ENCODE measurements at regions not wholly inside any gene's neighbourhood (a gene's known extent, or its start where the extent isn't known, plus 50 kb on each side); places are given as distances from the start of the nearest gene placed in this dataset.

DNA sequence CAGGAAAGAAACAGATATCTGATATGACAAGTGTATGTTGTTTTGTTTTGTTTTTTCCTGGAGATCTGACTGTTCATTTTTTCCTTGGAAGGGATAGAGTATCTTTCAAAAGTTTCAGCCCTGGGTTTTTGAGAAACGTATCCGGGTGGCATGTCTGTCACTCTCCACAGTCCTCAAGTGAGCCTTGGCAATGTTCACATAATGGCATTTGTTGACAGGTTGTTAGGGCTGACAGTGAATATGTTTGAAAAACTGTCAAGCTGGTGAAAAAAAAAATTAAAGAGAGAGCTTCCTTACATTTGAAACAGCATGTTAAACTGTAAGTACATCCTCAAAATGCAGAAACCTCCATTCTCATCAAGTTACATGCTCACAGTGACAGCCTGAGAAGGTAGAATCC lies 113.0 kb upstream of the DYNLRB2 start:
- peaks cover 81% of the 10 kb centered on the region for H3K27me3 ChIP-seq
- no peaks in the 10 kb centered on the region for H3K4me1 ChIP-seq (ENCODE audit: low read depth)
- H3K27ac ChIP-seq = no peak overlapping the region
- no peaks in the 10 kb centered on the region for H3K9me3 ChIP-seq (ENCODE audit: low read depth)
- H3K4me3 ChIP-seq = no peak overlapping the region
- TF ChIP-seq, protein P1, sequence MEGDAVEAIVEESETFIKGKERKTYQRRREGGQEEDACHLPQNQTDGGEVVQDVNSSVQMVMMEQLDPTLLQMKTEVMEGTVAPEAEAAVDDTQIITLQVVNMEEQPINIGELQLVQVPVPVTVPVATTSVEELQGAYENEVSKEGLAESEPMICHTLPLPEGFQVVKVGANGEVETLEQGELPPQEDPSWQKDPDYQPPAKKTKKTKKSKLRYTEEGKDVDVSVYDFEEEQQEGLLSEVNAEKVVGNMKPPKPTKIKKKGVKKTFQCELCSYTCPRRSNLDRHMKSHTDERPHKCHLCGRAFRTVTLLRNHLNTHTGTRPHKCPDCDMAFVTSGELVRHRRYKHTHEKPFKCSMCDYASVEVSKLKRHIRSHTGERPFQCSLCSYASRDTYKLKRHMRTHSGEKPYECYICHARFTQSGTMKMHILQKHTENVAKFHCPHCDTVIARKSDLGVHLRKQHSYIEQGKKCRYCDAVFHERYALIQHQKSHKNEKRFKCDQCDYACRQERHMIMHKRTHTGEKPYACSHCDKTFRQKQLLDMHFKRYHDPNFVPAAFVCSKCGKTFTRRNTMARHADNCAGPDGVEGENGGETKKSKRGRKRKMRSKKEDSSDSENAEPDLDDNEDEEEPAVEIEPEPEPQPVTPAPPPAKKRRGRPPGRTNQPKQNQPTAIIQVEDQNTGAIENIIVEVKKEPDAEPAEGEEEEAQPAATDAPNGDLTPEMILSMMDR (IDR thresholded peaks at IDR 0.05; ENCODE audit: low read depth, low read length) = no peak
- DNase-seq (ENCODE audit: low read depth in 1 of 2, low spot score in 1 of 2) = no peak
- H3K36me3 ChIP-seq = no peaks in the 10 kb centered on the region

- TF ChIP-seq, protein P1 (IDR thresholded peaks at IDR 0.05; ENCODE audit: low read depth, low read length) = no peak
- Histone ChIP-seq H3K36me3 (no peaks in the 10 kb centered on the region), H3K4me3 (no peak overlapping the region), H3K27me3 (peaks cover 63% of the 10 kb centered on the region), H3K4me1 (ENCODE audit: low read depth) (no peaks in the 10 kb centered on the region), H3K9me3 (ENCODE audit: low read depth) (no peaks in the 10 kb centered on the region), H3K27ac (no peak overlapping the region)
- no peak for DNase-seq (ENCODE audit: low read depth in 1 of 2, low spot score in 1 of 2)
These were observed 122.1 kb upstream of the DYNLRB2 start for GRCh38 chr16:80418517-80419355.

GRCh38 chr16:80417706-80418271 lies 123.0 kb upstream of the DYNLRB2 start:
- no peak for DNase-seq (ENCODE audit: low read depth in 1 of 2, low spot score in 1 of 2)
- no peaks in the 10 kb centered on the region for H3K4me1 ChIP-seq (ENCODE audit: low read depth)
- H3K36me3 ChIP-seq = no peaks in the 10 kb centered on the region
- TF ChIP-seq, protein P1 (IDR thresholded peaks at IDR 0.05; ENCODE audit: low read depth, low read length) = no peak
- H3K9me3 ChIP-seq (ENCODE audit: low read depth) = no peaks in the 10 kb centered on the region
- H3K4me3 ChIP-seq = no peak overlapping the region
- H3K27me3 ChIP-seq = peaks cover 62% of the 10 kb centered on the region
- no peak overlapping the region for H3K27ac ChIP-seq

DNA sequence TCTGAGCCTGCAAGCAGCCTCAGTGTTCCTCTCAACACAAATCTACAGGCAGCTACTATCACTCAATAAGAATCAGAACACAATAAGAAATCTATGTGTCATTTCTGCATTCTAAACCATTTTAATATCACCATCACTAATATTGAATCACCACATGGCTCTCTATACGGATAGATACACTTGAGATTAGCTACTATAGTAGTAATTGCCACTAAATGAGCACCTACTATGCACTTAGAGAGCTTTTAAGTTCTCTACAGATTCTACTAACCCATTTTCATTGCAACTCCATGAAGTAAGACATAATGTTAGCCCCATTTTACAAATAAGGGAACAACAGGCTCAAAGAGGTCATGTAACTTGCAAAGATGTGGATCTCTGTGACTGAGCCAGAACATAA lies 132.8 kb upstream of the DYNLRB2 start:
- Histone ChIP-seq H3K4me3 (no peak overlapping the region), H3K36me3 (no peaks in the 10 kb centered on the region), H3K27me3 (peaks cover 73% of the 10 kb centered on the region), H3K27ac (no peak overlapping the region), H3K4me1 (ENCODE audit: low read depth) (no peaks in the 10 kb centered on the region), H3K9me3 (ENCODE audit: low read depth) (no peaks in the 10 kb centered on the region)
- TF ChIP-seq, protein P1 (IDR thresholded peaks at IDR 0.05; ENCODE audit: low read depth, low read length) = no peak
- DNase-seq (ENCODE audit: low read depth in 1 of 2, low spot score in 1 of 2) = no peak

GRCh38 chr16:80407265-80407987 lies 133.4 kb upstream of the DYNLRB2 start:
- H3K4me3 ChIP-seq = no peak overlapping the region
- H3K27ac ChIP-seq = no peak overlapping the region
- H3K9me3 ChIP-seq (ENCODE audit: low read depth) = no peaks in the 10 kb centered on the region
- no peak for DNase-seq (ENCODE audit: low read depth in 1 of 2, low spot score in 1 of 2)
- TF ChIP-seq, protein P1 (IDR thresholded peaks at IDR 0.05; ENCODE audit: low read depth, low read length) = no peak
- H3K36me3 ChIP-seq = no peaks in the 10 kb centered on the region
- H3K4me1 ChIP-seq (ENCODE audit: low read depth) = no peaks in the 10 kb centered on the region
- H3K27me3 ChIP-seq = peaks cover 76% of the 10 kb centered on the region
